ENCODE measurements at regions not wholly inside any gene's neighbourhood (a gene's known extent, or its start where the extent isn't known, plus 50 kb on each side); places are given as distances from the start of the nearest gene placed in this dataset.

GRCh38 chr11:80443177-80443576 lies 1002.3 kb upstream of the TENM4 start:
- DNase-seq: no peak

DNA sequence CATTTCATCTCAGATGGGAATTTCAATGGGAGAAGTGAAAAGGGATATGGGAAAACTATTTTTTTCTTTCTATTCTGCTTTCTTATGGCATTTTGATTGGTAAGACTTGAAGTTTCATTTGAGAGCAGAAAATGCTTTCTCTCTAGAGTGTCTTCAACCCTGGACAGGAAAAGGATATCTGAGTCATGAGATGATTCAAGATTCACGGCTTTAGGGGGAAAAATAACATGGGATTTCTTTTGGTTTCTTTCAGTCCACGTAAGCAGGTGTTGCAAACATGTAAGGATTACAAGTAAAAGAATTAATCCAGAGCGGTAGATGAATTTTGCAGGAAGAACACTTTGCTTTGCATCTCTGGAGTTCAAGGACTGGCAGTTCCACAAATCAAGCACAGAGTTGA lies 1001.0 kb upstream of the TENM4 start:
- DNase-seq: no peak

DNA sequence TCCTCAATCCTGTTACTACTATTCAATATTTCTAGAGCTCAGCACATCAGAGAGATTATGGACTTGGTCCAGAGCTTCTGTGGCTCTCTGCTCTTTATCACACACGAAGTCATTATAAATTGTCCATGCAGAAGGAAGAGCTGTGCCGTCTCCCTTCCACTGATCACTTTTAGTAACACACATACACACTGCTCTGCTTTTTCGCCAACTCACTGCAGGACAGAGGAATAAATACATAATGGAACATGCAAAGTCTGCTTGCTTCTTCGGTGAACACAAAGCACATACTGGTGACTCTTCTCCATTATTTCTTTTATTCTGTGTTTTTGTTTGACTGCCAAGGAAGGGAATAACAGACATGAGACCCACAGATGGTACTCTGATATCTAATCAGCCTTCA lies 1000.0 kb upstream of the TENM4 start:
- no peak for DNase-seq

DNA sequence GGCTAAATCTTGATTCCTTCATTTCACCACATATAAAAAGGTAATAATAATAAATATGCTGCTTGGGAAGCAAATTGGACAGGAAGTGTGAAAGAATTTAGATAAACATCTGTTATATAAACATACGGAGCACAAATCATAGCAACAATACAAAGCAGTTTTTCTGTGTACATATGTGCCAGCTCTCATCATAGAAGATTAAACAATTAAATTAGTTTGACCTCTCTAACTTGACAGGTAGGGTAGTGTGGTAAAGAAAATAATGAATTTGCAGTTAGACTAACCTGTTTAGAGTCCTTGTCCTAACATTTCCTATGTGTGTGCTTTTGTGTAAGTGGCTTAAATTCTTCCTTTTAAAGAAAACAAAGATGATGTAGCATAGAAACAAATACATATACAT lies 995.7 kb upstream of the TENM4 start:
- DNase-seq: no peak

DNA sequence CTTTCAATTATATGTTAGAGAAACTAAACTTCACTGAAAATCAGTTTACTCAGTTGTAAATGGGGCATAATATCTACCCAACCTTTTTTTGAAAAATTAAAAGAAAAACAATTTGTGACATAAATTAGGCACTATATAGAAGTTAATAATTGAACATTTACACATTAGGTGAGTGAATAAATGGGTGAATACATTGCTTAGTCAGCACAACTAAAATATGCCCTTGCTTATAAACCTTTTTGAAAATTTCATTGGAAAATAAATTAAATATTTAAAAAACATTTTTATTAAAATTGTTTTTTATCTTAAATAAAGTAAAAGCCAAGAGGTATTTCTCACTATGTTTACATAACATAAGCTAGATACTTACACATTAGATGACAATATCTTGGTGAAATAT lies 994.5 kb upstream of the TENM4 start:
- DNase-seq: no peak

DNA sequence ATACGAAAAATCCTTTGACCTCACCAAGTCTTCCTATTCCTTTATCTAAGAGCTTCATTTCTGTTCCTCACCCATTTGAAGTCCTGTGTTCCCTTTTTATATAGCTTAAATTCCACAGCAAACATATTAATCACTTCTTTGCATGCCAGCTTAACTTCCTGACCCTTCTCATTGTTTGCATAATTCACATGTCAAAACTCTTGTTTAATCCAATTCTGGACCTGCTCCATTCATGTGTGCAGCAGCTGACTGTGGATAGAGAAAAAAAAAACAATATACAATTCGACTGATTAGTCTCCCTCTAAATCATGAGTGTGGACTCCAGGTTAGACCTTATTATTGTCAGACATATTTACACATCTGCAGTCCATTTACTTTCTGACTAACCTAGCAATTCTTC lies 991.2 kb upstream of the TENM4 start:
- no peak for DNase-seq

DNA sequence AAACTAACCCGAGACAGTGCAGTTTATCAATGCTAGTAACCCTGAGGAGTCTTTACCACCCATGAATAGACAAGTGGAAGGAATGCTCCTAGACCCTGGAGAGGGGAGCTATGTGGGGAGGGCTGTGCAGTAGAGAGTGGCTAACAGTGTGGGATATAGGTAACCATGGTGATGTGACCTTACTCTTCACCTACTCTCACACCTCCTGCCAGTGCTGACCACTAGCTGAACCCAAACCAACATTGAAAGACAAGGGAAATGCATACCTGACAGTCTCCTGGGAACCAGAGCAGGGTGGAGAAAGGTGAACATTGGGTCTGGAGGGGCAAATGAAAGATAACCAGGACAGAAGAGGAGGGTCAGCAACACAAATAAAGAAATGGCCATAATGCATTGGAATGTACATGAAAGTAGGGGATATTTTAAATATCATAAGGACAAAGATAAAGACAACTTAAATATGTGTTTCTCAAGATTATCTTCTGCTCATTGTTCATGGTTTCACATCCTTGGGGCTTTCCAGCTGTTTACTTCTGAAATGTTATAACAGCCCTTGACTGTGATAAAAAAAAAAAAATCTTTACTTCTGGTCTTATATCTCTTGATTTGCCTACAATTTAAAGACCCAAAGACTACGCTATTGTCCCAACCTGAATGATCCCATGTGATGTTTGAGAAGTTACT lies 983.3 kb upstream of the TENM4 start:
- DNase-seq: no peak

DNA sequence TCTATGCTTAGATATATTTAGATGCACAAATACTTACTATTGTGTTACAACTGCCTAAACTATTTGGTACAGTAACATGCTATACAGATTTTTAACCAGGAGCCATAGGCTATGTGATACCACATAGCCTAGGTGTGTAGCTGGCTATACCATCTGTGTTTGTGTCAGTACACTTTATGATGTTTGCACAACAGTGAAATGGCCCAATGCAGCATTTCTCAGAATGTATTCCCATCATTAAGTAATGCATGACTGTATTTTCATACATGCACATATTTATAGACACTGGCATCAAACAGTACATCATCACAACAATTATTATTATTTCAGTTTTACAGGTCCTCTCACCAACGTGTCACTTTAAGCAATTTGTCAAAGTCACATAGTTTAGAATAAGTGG lies 979.5 kb upstream of the TENM4 start:
- no peak for DNase-seq

DNA sequence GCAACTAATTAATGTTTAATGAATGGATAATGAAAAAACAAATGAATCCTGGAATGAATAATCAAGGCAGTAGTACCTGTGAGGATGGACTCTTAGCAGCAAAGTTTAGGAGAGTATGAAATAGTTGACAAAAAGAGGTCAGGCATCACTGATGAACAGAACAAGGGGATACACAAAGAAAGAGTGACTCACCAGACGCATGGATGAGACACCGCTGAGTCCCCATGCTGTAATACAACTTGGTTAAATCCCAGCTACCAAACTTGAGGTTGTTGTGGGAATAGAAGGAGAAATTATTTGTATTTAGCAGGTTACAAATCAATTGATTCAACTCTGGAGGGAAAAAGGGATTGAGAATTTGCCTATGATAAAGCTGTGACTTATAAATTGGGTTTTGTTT lies 976.9 kb upstream of the TENM4 start:
- DNase-seq: no peak

DNA sequence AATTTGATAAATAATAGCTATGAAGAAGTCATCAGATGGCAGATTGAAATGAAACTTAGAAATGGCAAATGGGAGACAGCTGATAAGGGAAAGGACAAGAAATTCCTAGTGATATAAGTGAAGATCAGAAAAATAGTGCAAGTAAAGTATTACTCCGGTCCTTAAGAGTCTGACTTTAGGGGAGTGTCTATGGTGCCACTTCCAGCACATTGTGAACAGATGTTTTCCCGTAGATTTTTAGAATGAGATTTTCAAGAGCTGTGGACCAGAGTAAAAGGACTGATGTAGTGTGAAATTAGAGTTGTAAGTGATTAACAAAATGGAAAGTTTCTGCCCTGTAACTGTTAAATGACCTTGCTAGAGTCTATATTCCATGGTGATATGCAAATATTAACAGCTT lies 974.8 kb upstream of the TENM4 start:
- no peak for DNase-seq

DNA sequence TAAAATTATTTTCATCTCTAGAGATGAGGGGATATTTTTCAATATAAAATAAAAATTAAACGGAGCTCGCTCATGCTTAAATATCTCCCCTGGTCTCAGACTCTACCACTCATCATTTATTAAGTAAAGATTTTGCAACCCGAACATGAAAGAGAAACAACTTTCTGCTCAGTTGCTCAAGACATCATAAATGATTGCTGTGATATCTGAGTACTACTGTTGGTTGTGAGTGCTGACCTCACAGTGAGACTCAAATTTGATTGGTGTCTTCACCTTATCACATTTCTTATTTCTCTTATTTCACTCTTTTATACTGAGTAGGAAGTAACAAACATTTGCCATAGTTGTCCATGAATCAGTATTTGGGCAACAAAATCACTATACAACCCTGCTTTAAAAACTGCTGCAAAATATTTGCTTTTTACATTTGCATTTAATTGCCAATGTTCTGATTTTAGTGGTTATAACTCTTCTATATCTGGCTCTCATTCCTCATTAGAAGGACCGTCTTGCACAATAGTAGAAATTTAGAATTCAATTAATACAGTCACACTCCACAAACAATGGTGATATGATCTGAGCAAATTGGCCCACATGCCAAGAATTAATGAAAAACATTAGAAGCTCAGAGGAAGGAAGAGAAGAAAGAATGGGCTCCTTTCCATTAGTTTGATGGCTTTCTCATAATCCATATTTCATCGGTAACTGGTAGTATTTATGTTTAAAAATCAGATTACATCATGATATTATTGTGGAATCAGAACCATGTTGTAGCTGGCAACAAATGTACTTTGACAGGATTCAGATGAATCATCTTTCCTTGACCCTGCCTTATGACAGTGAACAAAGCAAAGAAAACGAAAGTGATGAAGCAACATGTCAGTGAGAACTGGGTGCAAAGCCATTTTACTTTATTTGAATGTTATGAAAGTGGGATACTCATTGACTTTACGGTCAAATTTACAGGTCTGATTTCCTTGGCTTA lies 973.6 kb upstream of the TENM4 start:
- no peak for DNase-seq

DNA sequence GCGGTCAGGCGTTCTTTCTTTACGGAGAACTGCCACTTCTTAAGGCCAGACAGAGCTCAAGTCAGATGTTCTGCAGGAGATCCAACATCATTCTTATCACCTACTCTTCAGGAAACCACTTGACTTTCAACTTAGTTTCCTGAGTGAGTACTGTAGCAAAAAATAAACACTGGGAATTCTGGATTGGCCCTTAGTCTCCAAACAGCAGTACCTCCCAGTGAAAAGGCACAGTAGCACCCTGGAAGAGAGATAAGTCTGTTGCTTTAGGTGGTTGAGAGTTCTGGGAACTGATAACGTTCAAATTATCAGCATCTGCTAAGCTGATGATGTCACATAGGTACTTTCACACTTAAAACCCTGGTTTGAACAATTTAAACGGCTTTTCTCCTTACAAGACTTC lies 971.8 kb upstream of the TENM4 start:
- DNase-seq: no peak

DNA sequence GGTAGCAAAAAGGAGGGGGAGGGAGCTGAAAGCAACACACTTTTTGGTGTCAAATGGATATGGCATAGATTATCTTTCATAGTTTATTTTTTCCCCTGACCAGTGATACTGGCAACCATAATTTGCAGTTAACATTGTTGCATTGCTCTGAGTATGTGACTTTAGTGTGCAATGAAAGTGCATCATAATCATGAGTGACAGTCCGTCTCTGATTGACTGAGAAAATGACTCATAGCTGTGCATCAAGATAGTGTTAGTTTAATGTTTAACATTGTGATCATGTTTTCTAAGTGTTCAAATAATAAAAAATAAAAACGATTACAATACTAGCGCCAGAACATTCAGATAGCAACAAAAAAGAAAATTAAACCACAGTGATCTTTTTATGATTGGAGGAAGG lies 952.4 kb upstream of the TENM4 start:
- DNase-seq: no peak

DNA sequence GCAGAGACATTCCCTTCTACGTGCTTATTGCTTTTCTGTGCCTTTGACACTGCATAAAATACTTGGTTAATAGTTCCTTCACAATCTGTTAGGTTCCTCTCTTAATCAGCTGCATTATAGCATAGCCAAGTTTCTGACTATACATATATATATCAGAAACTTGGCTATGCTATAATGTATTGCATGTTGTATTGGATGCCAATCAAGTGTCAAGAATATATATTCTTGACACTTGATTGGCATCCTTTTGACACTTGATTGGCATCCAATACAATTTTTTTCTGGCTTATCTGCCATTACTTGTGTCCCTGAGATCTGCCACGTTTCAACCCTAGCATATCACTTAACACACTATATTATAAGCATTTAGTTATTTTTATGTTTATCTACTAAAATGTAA lies 949.7 kb upstream of the TENM4 start:
- DNase-seq: no peak

DNA sequence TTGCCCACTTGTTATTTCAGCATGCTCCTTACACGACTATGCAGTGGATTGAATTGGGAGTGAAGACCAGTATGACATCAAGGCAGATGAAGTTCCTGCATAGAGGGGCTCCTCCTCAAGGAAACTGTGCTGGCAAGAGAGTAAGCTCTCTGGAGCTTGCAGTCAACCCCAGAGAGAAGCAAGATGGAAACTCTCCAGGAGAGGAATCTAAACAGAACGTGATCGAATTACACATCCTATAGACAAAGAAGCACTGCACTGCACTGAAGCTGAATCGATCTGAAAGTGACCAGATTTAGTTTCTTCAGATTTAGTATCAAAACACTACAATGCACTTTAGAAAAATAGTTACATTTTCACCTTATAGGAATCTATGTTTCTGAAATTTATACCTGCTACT lies 947.7 kb upstream of the TENM4 start:
- no peak for DNase-seq

DNA sequence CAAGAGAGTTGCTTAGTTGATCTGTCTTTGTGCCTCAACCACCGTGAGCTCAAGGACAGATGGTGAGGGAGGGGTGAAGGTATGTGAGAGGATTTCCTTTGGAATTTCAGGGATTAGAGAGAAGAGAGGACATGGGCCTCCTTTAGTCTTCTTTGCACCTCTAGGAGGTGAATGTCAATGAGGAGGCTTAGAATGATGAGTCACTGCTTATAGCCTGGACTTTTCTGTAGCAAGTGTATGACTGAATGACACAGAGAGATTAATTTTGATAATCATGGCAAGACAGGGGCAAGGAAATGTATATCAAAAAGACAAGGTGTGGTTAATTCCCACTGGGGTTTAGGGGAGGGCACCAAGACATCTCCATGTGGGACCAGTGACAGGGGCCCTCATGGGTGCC lies 947.3 kb upstream of the TENM4 start:
- DNase-seq: no peak

DNA sequence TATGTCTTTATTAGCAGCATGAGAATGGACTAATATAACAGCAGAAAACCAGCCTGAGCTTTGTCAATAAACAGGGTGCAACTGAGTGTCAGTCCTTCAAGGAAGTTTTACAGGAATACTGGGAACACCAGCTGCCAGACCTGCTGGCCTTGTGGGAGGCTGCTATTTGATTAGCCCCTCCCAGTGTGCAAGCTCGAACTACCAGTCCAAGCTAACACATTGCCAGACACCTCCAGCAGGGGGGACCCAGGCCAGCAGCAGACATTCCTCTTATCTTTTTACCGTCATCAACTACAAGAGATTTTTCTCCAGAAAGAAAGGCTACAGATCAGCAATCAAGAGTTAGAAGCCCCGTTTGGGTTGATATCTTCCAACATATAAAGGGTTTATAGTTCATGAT lies 942.8 kb upstream of the TENM4 start:
- DNase-seq: no peak

- DNase-seq: peak; percentile 95
Measured at GRCh38 chr11:80379620-80380278, 938.9 kb upstream of the TENM4 start.

GRCh38 chr11:80371931-80372330 lies 931.1 kb upstream of the TENM4 start:
- DNase-seq: no peak

- no peak for DNase-seq
Measured at GRCh38 chr11:80365980-80366379, 925.1 kb upstream of the TENM4 start.

DNA sequence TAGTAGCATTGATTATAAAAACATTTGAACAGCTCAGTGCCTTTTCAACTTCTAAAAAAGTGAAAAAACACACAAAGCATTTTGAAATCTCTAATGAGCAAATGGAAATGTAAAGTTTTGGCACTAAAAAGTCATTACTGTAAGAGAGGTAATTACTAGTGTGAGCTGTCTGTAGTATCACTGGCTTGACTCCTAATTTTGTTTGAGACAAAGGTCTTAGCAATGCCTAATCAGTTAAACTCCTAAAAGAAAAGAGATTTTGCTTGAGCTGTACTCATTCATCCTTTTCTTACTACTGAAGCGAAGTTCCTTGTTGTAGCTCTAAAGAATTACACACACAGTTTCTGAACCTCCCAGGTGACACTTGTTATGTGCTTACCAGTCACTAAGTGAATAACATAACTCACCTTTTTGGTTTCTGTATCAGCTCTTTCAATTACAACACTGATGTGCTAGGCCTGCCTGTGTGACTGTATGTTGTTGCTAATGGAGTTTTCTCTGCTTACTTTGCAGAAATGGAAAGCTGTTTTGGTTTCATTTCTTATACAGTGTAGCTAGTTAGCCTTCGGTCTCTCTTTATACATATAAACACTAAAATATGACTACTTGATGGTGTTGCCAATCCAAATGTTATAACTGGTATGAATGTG lies 924.4 kb upstream of the TENM4 start:
- DNase-seq: no peak

DNA sequence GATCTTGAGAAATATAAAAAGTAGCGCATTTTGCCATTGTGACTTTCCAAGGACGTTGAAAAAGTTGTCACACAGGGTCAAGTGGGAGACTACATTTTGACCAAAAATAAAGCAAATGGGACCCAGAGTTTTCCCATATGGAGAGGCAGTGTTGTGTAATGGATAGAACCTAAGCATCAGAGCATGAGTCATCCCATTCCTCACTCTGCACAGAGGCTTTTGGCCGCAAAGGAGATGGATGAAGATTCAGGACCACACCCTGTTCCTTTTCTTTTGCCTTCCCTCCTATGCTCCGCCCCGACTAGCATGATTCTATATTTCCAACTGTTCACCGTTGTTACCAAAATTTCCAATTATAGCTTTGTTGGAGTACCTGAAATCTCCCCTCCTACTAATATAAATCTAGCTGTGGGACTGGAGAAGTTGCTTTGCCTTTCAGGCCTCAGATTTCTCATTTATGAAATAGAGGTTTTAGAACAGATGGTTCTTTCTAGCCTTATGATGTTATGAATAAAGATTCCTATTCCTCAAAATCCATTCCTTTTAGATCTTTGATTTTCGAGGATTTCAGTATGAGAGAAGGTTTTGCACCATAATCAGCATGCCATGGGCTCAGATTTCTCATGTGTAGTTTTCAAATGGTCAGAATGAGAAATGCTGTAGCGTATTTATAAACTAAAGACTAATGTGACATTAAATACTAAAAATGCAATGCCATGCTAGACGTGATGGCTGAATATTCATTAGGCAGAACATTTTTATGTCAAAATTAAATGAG lies 921.9 kb upstream of the TENM4 start:
- no peak for DNase-seq

DNA sequence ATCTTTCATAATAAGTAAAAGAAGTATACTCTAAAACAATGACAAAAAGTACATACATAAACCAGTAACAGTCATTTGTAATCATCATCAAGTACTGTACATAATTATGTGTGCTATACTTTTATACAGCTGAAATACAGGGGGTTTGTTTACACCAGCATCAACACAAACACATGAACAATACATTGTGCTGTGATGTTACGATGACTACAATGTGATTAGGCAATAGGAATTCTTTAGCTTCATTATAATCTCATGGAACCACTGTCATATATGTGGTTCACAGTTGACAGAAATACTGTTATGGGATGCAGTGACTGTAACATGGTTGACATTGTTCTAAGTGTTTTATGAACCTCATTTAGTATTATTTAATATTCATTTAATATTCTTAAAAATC lies 914.4 kb upstream of the TENM4 start:
- no peak for DNase-seq

Data from NCI-H1417 treated with DMSO at 0.1 percent for 48 hours (cell line).